Adipocyte (in vitro differentiated cells): ENCODE measurements at regions not wholly inside any gene's neighbourhood (a gene's known extent, or its start where the extent isn't known, plus 50 kb on each side); places are given as distances from the start of the nearest gene placed in this dataset.
A peak's percentile ranks its signal among the peaks of the same experiment; 100 is the strongest.

ENCODE experiments used
- DNase-seq: peaks from one replicate; pipeline ENCODE4 v3.0.0-alpha.2; 2015; ENCODE audit warnings: low read depth
- H3K27me3 ChIP-seq: replicated peaks from 2 replicates; pipeline ENCODE4 v1.7.0; 2013; ENCODE audit warnings: mild to moderate bottlenecking, low read length, moderate library complexity; ENCODE audit not compliant: control insufficient read depth, insufficient read depth
- H3K36me3 ChIP-seq: 2 replicates; pipeline ENCODE4 v1.7.0; 2013; ENCODE audit warnings: low read length, mild to moderate bottlenecking, moderate library complexity; ENCODE audit not compliant: control insufficient read depth, insufficient read depth, severe bottlenecking
- H3K4me1 ChIP-seq: 2 replicates; pipeline ENCODE4 v1.7.0; 2013; ENCODE audit warnings: mild to moderate bottlenecking, low read length, moderate library complexity; ENCODE audit not compliant: control insufficient read depth, insufficient read depth
- H3K4me3 ChIP-seq: 2 replicates; pipeline ENCODE4 v1.7.0; 2013; ENCODE audit warnings: mild to moderate bottlenecking, low read length, moderate library complexity
- H3K9ac ChIP-seq: 2 replicates; pipeline ENCODE4 v1.7.0; 2013; ENCODE audit warnings: mild to moderate bottlenecking, low read length, moderate library complexity
- H3K9me3 ChIP-seq: 2 replicates; pipeline ENCODE4 v1.7.0; 2013; ENCODE audit warnings: mild to moderate bottlenecking, low read length, moderate library complexity; ENCODE audit not compliant: control insufficient read depth

DNA sequence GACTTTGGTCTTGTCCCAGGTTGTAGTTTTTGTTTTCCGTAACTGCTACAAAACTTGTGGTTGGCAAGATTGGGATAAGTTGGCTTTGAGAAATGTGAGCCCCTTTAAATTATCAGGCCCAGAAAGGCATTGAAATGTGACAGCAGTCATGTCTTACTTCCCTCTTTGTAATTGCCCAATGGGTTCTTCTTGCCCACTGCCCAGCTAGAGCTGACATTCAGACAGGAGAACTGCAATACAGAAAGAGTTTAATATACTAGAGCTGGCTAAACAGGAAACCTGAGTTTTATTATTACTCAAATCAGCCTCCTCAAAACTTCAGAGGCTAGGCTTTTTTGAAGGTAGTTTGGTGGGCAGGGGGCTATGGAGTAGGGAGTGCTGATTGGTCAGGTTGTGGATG is 288.3 kb downstream of the ZNF674 start:
- Histone ChIP-seq H3K4me1 (no peaks in the 10 kb centered on the region), H3K9ac (no peak overlapping the region)
- no peak for DNase-seq

DNA sequence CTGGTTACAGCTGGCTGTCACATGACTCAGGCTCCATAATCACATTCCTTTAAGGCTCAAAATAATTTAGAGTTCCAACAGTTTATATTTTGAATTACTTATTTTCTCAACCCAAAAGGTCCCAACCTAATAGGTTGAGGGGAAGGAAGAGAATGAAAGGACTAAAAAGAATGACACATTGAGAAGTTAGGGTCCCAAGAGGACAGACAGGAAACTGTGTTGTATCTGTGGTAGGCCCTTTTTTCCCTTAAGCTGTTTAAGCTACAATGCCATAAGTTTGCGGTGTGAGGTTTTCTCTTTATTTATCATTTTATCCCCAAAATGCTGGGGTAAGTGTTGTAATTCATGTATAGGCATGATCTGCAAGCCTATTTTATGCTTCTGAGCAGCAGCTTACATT is 290.2 kb downstream of the ZNF674 start:
- no peak overlapping the region for H3K9ac ChIP-seq
- DNase-seq, result peak; percentile 35
- no peaks in the 10 kb centered on the region for H3K4me1 ChIP-seq
- no peak overlapping the region for H3K4me3 ChIP-seq
- no peaks in the 10 kb centered on the region for H3K36me3 ChIP-seq
- H3K27me3 ChIP-seq, result peaks cover 10% of the 10 kb centered on the region
- H3K9me3 ChIP-seq, result no peaks in the 10 kb centered on the region

More for the DNA sequence above, 288.3 kb downstream of the ZNF674 start:
- no peaks in the 10 kb centered on the region for H3K9me3 ChIP-seq
- no peak overlapping the region for H3K4me3 ChIP-seq
- H3K27me3 ChIP-seq, result peaks cover 10% of the 10 kb centered on the region
- H3K36me3 ChIP-seq, result no peaks in the 10 kb centered on the region

DNA sequence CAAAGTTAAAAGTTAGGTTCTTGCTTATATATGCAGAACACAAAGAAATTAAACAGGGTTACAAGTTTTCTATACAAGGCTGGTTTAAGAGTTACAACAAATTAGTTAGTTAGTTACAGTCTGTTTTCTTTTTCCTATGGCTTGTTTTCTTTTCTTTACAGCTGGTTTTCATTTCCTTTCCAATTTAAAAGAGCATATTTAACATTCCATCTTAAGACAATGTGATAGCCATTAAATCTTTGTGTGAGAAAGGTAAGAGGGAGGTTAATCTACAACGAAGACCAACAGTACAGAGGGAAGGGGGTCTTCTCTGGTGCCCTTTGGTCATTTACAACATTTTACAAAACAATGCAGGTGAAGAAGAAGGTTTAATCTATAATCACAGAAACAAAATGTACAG is 290.6 kb downstream of the ZNF674 start:
- Histone ChIP-seq H3K27me3 (peaks cover 12% of the 10 kb centered on the region), H3K36me3 (no peaks in the 10 kb centered on the region), H3K9ac (no peak overlapping the region), H3K4me1 (no peaks in the 10 kb centered on the region), H3K9me3 (no peaks in the 10 kb centered on the region), H3K4me3 (no peak overlapping the region)
- DNase-seq, result peak; percentile 38

DNA sequence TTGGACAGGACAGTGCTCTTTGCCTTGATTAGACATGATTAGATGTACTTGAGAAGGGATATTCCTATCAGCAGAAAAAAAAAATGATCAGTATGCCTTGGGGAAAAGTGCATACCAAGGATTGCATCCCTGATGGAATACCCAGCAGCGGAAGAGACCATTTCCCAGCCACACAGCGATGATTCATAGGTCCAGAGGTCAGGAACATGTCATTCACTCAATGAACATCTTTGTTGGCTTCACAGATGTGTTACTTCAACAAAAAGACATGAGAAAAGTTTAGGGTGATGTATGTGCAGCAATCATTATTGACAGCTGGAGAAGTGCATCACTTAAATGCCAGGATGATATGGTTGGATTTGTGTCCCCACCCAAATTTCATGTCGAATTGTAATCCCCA is 293.5 kb downstream of the ZNF674 start:
- DNase-seq, result peak; percentile 12
- Histone ChIP-seq H3K4me3 (no peak overlapping the region), H3K36me3 (no peaks in the 10 kb centered on the region), H3K9ac (no peak overlapping the region), H3K4me1 (no peaks in the 10 kb centered on the region), H3K27me3 (peaks cover 33% of the 10 kb centered on the region), H3K9me3 (no peaks in the 10 kb centered on the region)

DNA sequence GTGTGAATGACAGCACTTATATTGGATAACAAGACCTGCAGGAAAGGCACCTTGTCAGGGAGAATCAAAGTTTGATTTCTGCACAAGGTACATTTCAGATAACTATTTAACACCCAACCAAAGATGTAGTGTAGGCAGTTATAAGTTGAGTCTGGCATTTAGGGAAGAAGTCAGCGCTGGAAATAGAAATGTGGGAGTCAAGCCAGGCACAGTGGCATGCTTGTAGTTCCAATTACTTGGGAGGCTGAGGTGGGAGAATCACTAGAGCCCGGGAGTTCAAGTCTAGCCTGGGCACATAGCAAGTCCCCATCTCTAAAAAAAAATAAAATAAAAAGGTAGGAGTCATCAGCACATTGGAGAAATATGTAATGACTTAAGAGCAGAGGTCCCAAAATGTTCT is 295.1 kb downstream of the ZNF674 start:
- Histone ChIP-seq H3K9me3 (peaks cover 3% of the 10 kb centered on the region), H3K27me3 (peaks cover 30% of the 10 kb centered on the region), H3K4me3 (no peak overlapping the region), H3K9ac (no peak overlapping the region), H3K36me3 (no peaks in the 10 kb centered on the region), H3K4me1 (no peaks in the 10 kb centered on the region)
- DNase-seq, result no peak

DNA sequence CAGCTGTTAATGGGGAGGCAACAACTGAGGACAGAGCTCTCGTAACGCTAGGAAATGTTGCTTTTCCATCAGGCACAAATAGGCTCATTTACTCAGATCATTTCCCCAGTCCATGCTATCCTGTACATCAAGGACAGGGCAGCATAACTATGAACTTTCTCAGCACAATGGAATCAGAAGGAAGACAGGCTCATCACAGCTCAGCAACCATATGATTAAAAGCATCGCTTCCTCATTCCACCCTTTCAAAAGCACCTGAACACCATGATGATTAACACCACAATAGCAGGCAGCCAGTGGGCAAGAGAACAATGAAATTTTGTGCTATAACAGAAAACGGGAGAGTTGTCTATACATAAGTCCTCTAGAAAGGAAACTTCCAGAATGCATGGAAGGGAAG is 297.8 kb downstream of the ZNF674 start:
- no peak overlapping the region for H3K4me3 ChIP-seq
- no peaks in the 10 kb centered on the region for H3K4me1 ChIP-seq
- H3K27me3 ChIP-seq, result peaks cover 23% of the 10 kb centered on the region

DNA sequence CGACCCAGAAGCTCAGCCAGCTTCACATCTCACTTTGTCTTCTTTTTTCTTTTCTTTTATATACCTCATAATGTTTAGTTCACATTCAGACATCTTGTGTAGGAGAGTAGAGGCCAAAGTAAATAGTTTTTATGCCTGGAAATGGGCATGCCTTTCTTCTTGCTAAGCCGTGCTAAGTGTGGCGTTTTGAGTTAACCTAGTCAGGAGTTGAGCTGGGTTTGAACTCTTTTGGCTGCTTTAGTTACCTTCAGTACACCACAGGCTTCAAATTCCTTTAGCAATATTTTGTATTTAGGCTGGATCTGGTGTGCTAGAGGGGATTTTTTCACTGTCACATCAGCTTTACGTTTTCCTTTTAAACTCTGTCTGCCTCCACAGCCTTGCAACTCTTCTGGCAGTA is 300.8 kb downstream of the ZNF674 start:
- Histone ChIP-seq H3K4me1 (no peaks in the 10 kb centered on the region), H3K9ac (no peak overlapping the region), H3K27me3 (peaks cover 20% of the 10 kb centered on the region), H3K4me3 (no peak overlapping the region), H3K9me3 (peaks cover 12% of the 10 kb centered on the region), H3K36me3 (no peaks in the 10 kb centered on the region)
- DNase-seq, result peak; percentile 34

More for the DNA sequence above, 297.8 kb downstream of the ZNF674 start:
- Histone ChIP-seq H3K9me3 (peaks cover 3% of the 10 kb centered on the region), H3K36me3 (no peaks in the 10 kb centered on the region), H3K9ac (no peak overlapping the region)
- no peak for DNase-seq

DNA sequence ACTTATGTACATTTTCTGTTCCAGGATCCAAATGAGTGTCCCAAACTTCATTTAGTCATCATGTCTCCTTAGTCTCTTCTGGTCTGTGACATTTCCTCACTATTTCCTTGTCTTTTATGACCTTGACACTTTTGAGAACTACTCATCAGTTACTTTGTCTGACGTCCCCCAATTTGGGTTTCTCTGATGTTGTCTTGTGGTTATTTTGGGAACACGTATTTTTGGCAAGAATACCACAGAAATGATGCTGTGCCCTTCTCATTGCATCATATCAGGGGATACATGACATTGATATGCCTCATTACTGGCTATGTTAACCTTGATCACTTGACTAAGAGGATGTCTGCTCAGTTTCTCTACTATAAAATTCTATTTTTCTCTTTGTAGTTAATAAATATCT is 308.8 kb downstream of the ZNF674 start:
- Histone ChIP-seq H3K9me3 (peaks cover 17% of the 10 kb centered on the region), H3K4me3 (no peak overlapping the region), H3K36me3 (no peaks in the 10 kb centered on the region), H3K9ac (no peak overlapping the region), H3K4me1 (no peaks in the 10 kb centered on the region), H3K27me3 (no peaks in the 10 kb centered on the region)
- no peak for DNase-seq

DNA sequence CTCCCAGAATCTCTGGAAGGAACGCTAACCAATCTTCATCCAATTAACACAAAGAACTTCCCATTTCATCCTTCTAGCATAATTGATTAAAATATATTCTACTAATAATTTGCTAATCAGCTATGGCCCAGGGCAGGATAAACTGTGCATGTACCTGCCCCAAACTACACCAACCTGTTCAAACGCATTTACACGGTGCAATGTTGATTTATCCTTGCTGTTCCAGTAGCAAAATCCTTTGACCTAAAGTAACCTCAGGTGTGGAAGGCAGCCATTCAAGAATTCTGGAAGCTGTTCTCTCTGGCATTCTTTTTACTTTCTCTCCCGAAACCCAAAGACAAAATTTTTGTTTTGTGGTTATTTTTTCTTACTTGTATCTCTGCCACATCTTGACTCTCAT is 309.4 kb downstream of the ZNF674 start:
- no peak overlapping the region for H3K9ac ChIP-seq
- peaks cover 17% of the 10 kb centered on the region for H3K9me3 ChIP-seq
- no peaks in the 10 kb centered on the region for H3K27me3 ChIP-seq
- H3K4me1 ChIP-seq, result no peaks in the 10 kb centered on the region
- no peak for DNase-seq
- H3K36me3 ChIP-seq, result no peaks in the 10 kb centered on the region
- H3K4me3 ChIP-seq, result no peak overlapping the region

DNA sequence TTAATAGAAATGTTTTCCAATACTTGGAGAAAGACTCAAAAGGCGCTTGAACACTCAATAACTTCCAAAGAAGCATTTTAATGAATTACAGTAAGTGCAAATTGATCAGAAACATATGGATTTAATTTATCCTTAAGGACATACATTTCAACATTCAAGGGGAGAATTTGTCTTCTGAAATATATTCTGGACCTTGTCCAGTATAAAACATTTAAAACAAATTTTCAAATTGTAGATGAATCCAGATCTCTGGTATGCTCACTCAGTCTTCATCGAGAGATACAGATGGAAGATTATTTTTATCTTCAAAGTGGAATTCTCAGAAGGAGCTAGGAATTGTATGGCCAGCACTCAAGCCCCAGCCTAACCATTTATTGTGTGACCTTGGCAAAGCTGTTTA is 310.4 kb downstream of the ZNF674 start:
- DNase-seq, result peak; percentile 42
- Histone ChIP-seq H3K9ac (no peak overlapping the region), H3K9me3 (peaks cover 12% of the 10 kb centered on the region), H3K4me3 (no peak overlapping the region), H3K36me3 (no peaks in the 10 kb centered on the region), H3K27me3 (peaks cover 4% of the 10 kb centered on the region), H3K4me1 (no peaks in the 10 kb centered on the region)

DNA sequence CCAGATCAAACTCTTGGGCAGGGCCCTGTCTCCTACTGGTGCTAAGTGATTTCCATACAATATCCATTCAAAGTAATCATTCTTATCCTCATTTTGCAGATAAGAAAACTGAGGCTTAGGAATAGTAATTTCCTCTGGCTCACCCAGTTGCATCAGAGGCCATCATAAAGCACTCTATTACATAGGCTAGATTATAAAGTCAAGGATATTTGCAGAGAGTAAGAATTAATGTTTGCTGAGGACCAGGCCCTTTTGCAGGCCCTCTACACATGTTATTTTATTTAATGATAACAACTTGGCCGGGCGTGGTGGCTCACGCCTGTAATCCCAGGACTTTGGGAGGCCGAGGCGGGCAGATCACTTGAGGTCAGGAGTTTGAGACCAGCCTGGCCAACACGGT is 316.8 kb downstream of the ZNF674 start:
- no peak overlapping the region for H3K9ac ChIP-seq
- H3K9me3 ChIP-seq, result peaks cover 6% of the 10 kb centered on the region
- no peaks in the 10 kb centered on the region for H3K4me1 ChIP-seq
- H3K27me3 ChIP-seq, result peaks cover 13% of the 10 kb centered on the region
- no peaks in the 10 kb centered on the region for H3K36me3 ChIP-seq
- DNase-seq, result no peak
- H3K4me3 ChIP-seq, result no peak overlapping the region

DNA sequence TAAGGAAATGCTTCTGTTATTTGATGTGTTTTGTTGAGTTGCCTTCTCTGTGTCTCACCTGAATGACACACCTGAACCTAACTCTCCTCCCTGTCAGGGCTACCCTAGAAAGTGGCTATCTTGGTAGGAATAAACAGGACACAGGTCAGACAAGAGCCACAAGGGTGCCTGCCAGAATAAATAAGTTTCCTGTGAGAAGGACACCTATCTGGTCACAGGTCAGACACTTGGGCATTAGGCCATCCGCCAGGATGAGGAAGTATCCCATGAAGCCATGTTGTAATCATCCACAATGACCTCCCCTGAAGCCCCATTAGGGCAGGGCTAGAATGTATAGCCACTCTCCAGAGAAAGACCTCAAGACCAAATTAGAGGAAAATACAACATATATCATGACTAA is 318.8 kb downstream of the ZNF674 start:
- Histone ChIP-seq H3K4me3 (no peak overlapping the region), H3K36me3 (no peaks in the 10 kb centered on the region), H3K9me3 (no peaks in the 10 kb centered on the region), H3K4me1 (no peaks in the 10 kb centered on the region), H3K9ac (no peak overlapping the region), H3K27me3 (peaks cover 13% of the 10 kb centered on the region)
- no peak for DNase-seq
